ENCODE measurements at regions not wholly inside any gene's neighbourhood (a gene's known extent, or its start where the extent isn't known, plus 50 kb on each side); places are given as distances from the start of the nearest gene placed in this dataset.

DNA sequence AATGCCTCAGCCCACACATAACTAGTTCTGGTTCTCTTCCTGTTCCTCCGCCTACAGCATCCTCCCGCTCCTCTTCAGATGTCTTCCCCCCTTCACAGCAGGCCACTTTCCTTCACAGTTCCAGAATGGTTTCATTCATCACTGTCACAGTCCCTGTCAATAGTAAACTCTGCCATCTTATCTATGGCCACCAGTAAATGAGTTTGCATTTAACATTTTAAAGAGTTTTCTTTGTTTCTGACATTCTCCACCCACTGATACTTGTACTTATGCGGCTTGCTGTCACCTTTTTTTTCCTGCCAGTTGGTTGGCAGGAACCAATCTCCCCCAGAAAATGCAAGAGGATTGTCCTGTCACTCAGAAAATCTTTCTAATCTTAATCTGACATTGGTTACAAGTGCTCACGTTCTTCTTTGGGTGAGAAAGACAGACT, 114.1 kb downstream of the GLUD2 start:
- TF ChIP-seq EZH2phosphoT487 (IDR thresholded peaks at IDR 0.05; ENCODE audit: low read depth): no peak
- TF ChIP-seq, protein P1, sequence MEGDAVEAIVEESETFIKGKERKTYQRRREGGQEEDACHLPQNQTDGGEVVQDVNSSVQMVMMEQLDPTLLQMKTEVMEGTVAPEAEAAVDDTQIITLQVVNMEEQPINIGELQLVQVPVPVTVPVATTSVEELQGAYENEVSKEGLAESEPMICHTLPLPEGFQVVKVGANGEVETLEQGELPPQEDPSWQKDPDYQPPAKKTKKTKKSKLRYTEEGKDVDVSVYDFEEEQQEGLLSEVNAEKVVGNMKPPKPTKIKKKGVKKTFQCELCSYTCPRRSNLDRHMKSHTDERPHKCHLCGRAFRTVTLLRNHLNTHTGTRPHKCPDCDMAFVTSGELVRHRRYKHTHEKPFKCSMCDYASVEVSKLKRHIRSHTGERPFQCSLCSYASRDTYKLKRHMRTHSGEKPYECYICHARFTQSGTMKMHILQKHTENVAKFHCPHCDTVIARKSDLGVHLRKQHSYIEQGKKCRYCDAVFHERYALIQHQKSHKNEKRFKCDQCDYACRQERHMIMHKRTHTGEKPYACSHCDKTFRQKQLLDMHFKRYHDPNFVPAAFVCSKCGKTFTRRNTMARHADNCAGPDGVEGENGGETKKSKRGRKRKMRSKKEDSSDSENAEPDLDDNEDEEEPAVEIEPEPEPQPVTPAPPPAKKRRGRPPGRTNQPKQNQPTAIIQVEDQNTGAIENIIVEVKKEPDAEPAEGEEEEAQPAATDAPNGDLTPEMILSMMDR (IDR thresholded peaks at IDR 0.05; ENCODE audit: low read depth, low read length): no peak
- H3K4me2 ChIP-seq (ENCODE audit: low read length): peak overlapping the region; percentile 50; the same call in 1 of the 2 replicates
- no peak overlapping the region for H3K9ac ChIP-seq (ENCODE audit: low read length)
- peaks cover 12% of the 10 kb centered on the region for H3K4me1 ChIP-seq (ENCODE audit: low read length)
- H3K79me2 ChIP-seq (ENCODE audit: low read length): no peaks in the 10 kb centered on the region
- H3K36me3 ChIP-seq (replicated peaks; ENCODE audit: low read depth, low read length): no peaks in the 10 kb centered on the region
- H3K27me3 ChIP-seq (ENCODE audit: low read depth, low read length): no peaks in the 10 kb centered on the region
- no peaks in the 10 kb centered on the region for H4K20me1 ChIP-seq (ENCODE audit: insufficient read depth, low read length)
- H3K27ac ChIP-seq (ENCODE audit: low read length): no peak overlapping the region
- no peaks in the 10 kb centered on the region for H3K9me3 ChIP-seq (ENCODE audit: insufficient read depth, low read length)
- H2AFZ ChIP-seq (ENCODE audit: low read depth, low read length): no peak overlapping the region
- no peak overlapping the region for H3K4me3 ChIP-seq (ENCODE audit: low read length)

DNA sequence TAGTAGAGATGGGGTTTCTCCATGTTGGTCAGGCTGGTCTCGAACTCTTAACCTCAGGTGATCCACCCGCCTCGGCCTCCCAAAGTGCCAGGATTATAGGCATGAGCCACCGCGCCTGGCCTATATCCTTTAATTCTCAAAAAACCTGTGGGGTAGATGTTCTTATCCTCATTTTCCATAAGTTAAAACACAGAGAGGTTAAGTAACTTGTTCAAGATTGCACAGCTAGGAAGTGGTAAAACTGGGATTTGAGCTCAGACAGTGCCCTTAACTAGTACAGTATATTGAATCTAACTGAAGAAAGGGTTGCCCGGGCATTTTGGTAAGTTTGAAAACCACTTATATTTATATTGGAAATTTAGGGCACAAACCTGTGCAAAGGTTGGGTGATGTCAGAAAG, 116.0 kb downstream of the GLUD2 start:
- Histone ChIP-seq H3K79me2 (ENCODE audit: low read length) (no peaks in the 10 kb centered on the region), H2AFZ (ENCODE audit: low read depth, low read length) (no peak overlapping the region), H3K4me3 (ENCODE audit: low read length) (no peak overlapping the region), H3K4me2 (ENCODE audit: low read length) (no peak overlapping the region), H3K36me3 (replicated peaks; ENCODE audit: low read depth, low read length) (no peaks in the 10 kb centered on the region), H3K9me3 (ENCODE audit: insufficient read depth, low read length) (no peaks in the 10 kb centered on the region), H4K20me1 (ENCODE audit: insufficient read depth, low read length) (no peaks in the 10 kb centered on the region), H3K27me3 (ENCODE audit: low read depth, low read length) (no peaks in the 10 kb centered on the region), H3K4me1 (ENCODE audit: low read length) (peaks cover 12% of the 10 kb centered on the region), H3K27ac (ENCODE audit: low read length) (no peak overlapping the region), H3K9ac (ENCODE audit: low read length) (no peak overlapping the region)
- TF ChIP-seq EZH2phosphoT487 (IDR thresholded peaks at IDR 0.05; ENCODE audit: low read depth): no peak
- TF ChIP-seq, protein P1 (IDR thresholded peaks at IDR 0.05; ENCODE audit: low read depth, low read length): no peak

DNA sequence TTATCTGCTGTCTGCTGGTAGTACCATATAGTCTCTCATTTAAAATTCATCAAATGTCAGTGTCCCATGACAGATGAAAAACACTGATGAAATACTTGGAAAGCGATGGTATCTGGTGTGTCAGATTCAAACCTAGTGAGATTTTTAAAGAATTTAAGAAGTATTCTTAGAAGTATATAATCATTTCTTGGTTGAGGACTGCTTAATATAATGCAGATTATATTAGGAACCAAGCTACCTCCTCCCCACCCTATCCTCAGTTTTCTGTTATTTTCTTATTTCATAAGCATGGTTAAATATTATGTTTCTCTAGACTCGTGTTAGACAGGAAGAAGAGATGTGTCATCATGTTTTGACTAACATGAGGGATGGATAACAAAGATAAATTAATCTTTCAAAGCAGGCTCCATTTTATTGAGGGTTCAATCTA, 118.5 kb downstream of the GLUD2 start:
- Histone ChIP-seq H2AFZ (ENCODE audit: low read depth, low read length) (no peak overlapping the region), H3K4me2 (ENCODE audit: low read length) (no peak overlapping the region), H3K79me2 (ENCODE audit: low read length) (no peaks in the 10 kb centered on the region)

DNA sequence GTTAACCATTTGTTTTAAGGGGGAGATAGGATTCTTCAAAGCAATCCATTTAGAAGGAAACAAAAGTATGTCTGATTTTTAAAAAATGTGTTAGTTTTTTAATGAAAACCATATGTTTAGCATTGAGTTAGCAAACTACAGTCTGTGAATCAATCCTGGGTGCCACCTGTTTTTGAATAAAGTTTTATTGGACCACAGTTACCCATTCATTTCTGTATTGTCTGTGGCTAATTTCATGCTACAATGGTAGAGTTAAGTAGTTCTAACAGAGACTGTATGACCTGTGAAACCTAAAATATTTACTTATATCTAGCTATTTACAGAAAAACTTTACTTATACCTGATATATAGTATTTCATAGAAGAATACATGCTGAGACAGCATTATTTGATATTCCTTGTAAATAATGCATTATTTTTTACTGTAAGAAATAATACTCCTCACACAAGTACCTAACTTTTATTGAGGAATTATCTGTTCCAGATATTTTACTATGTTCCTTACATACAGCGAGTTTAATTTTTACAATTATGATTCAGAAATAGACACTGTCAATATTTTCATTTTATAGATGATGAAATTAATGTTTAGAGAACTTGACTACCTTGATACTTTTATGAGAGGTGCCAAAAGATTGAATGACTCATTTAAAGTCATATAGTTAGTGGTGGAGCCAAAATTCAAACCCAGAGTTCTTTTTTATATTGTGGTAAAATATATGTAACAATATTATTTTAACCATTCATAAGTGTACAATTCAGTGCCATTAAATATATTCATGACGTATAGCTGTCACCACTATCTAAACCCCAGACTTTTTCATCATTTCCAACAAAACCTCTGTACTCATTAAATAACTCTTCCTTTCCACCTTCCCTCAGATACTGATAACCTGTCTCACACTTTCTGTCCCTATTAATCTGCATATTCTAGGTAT, 122.0 kb downstream of the GLUD2 start:
- H3K9ac ChIP-seq (ENCODE audit: low read length): no peak overlapping the region
- H3K4me3 ChIP-seq (ENCODE audit: low read length): no peak overlapping the region
- no peaks in the 10 kb centered on the region for H3K27me3 ChIP-seq (ENCODE audit: low read depth, low read length)
- no peak overlapping the region for H3K4me2 ChIP-seq (ENCODE audit: low read length)
- H3K79me2 ChIP-seq (ENCODE audit: low read length): no peaks in the 10 kb centered on the region
- no peak overlapping the region for H2AFZ ChIP-seq (ENCODE audit: low read depth, low read length)
- no peaks in the 10 kb centered on the region for H3K4me1 ChIP-seq (ENCODE audit: low read length)
- TF ChIP-seq EZH2phosphoT487 (IDR thresholded peaks at IDR 0.05; ENCODE audit: low read depth): no peak
- TF ChIP-seq, protein P1 (IDR thresholded peaks at IDR 0.05; ENCODE audit: low read depth, low read length): no peak
- no peaks in the 10 kb centered on the region for H3K9me3 ChIP-seq (ENCODE audit: insufficient read depth, low read length)
- no peaks in the 10 kb centered on the region for H4K20me1 ChIP-seq (ENCODE audit: insufficient read depth, low read length)
- H3K36me3 ChIP-seq (replicated peaks; ENCODE audit: low read depth, low read length): no peaks in the 10 kb centered on the region
- no peak overlapping the region for H3K27ac ChIP-seq (ENCODE audit: low read length)

More for the DNA sequence above, 118.5 kb downstream of the GLUD2 start:
- no peaks in the 10 kb centered on the region for H4K20me1 ChIP-seq (ENCODE audit: insufficient read depth, low read length)
- H3K27me3 ChIP-seq (ENCODE audit: low read depth, low read length): no peaks in the 10 kb centered on the region
- H3K4me1 ChIP-seq (ENCODE audit: low read length): peaks cover 6% of the 10 kb centered on the region
- no peak overlapping the region for H3K9ac ChIP-seq (ENCODE audit: low read length)
- H3K4me3 ChIP-seq (ENCODE audit: low read length): no peak overlapping the region
- no peak overlapping the region for H3K27ac ChIP-seq (ENCODE audit: low read length)
- no peaks in the 10 kb centered on the region for H3K9me3 ChIP-seq (ENCODE audit: insufficient read depth, low read length)
- H3K36me3 ChIP-seq (replicated peaks; ENCODE audit: low read depth, low read length): no peaks in the 10 kb centered on the region
- TF ChIP-seq, protein P1 (IDR thresholded peaks at IDR 0.05; ENCODE audit: low read depth, low read length): no peak
- no peak for TF ChIP-seq EZH2phosphoT487 (IDR thresholded peaks at IDR 0.05; ENCODE audit: low read depth)
